Neural crest cell (in vitro differentiated cells): ENCODE measurements at regions not wholly inside any gene's neighbourhood (a gene's known extent, or its start where the extent isn't known, plus 50 kb on each side); places are given as distances from the start of the nearest gene placed in this dataset.

Experiments
- DNase-seq: peaks from one replicate; pipeline ENCODE4 v3.0.0; 2021; ENCODE audit warnings: low read depth, mixed read lengths, low spot score
- H3K27ac Mint-ChIP-seq: one replicate; pipeline ENCODE4 v1.8.0; 2021; ENCODE audit warnings: mild to moderate bottlenecking, mixed read lengths; ENCODE audit not compliant: unreplicated experiment
- H3K27me3 Mint-ChIP-seq: 2 replicates; pipeline ENCODE4 v1.8.0; 2021; ENCODE audit warnings: low read depth, mild to moderate bottlenecking, mixed read lengths
- H3K36me3 Mint-ChIP-seq: 2 replicates; pipeline ENCODE4 v1.8.0; 2021; ENCODE audit warnings: low read depth, mild to moderate bottlenecking, mixed read lengths
- H3K4me1 Mint-ChIP-seq: 2 replicates; pipeline ENCODE4 v1.8.0; 2021; ENCODE audit warnings: mixed read lengths
- H3K4me3 Mint-ChIP-seq: one replicate; pipeline ENCODE4 v1.8.0; 2021; ENCODE audit warnings: mild to moderate bottlenecking, mixed read lengths
- H3K9me3 Mint-ChIP-seq: 2 replicates; pipeline ENCODE4 v1.8.0; 2021; ENCODE audit warnings: mixed read lengths
- TF ChIP-seq, protein P1 (sequence below): fragments of 200-600 bp; sonication (generic); conservative IDR thresholded peaks from 2 replicates; pipeline ENCODE4 v1.5.0; 2021; ENCODE audit warnings: antibody characterized with exemption, mild to moderate bottlenecking

GRCh38 chr4:178481564-178481963, 1039.3 kb upstream of the AGA start:
- TF ChIP-seq, protein P1, sequence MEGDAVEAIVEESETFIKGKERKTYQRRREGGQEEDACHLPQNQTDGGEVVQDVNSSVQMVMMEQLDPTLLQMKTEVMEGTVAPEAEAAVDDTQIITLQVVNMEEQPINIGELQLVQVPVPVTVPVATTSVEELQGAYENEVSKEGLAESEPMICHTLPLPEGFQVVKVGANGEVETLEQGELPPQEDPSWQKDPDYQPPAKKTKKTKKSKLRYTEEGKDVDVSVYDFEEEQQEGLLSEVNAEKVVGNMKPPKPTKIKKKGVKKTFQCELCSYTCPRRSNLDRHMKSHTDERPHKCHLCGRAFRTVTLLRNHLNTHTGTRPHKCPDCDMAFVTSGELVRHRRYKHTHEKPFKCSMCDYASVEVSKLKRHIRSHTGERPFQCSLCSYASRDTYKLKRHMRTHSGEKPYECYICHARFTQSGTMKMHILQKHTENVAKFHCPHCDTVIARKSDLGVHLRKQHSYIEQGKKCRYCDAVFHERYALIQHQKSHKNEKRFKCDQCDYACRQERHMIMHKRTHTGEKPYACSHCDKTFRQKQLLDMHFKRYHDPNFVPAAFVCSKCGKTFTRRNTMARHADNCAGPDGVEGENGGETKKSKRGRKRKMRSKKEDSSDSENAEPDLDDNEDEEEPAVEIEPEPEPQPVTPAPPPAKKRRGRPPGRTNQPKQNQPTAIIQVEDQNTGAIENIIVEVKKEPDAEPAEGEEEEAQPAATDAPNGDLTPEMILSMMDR: no peak
- Mint-ChIP-seq H3K27ac (no peak overlapping the region), H3K36me3 (no peaks in the 10 kb centered on the region), H3K9me3 (no peaks in the 10 kb centered on the region), H3K27me3 (no peaks in the 10 kb centered on the region), H3K4me1 (no peaks in the 10 kb centered on the region), H3K4me3 (no peak overlapping the region)
- no peak for DNase-seq

DNA sequence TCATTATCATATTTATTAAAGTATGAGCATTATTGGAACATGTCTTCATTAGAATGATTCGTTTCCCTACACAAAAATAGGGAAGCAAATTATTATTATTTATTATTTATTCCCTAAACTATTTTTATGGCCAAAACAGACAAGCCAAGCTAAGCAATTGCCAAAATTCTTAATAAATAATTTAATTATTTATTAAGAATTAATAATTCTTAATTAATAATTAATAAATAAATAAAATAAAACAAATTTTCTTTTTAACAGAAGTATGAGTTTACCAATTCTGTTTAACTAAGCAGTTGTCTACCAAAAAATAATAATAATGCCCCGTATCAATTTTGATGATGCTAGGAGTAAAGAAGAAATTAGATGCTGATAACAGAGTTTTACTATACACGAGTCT, 1080.8 kb upstream of the AGA start:
- TF ChIP-seq, protein P1: no peak
- H3K27me3 Mint-ChIP-seq: no peaks in the 10 kb centered on the region
- no peak overlapping the region for H3K27ac Mint-ChIP-seq
- DNase-seq: no peak
- no peaks in the 10 kb centered on the region for H3K9me3 Mint-ChIP-seq
- no peak overlapping the region for H3K4me3 Mint-ChIP-seq
- H3K4me1 Mint-ChIP-seq: no peaks in the 10 kb centered on the region
- no peaks in the 10 kb centered on the region for H3K36me3 Mint-ChIP-seq

DNA sequence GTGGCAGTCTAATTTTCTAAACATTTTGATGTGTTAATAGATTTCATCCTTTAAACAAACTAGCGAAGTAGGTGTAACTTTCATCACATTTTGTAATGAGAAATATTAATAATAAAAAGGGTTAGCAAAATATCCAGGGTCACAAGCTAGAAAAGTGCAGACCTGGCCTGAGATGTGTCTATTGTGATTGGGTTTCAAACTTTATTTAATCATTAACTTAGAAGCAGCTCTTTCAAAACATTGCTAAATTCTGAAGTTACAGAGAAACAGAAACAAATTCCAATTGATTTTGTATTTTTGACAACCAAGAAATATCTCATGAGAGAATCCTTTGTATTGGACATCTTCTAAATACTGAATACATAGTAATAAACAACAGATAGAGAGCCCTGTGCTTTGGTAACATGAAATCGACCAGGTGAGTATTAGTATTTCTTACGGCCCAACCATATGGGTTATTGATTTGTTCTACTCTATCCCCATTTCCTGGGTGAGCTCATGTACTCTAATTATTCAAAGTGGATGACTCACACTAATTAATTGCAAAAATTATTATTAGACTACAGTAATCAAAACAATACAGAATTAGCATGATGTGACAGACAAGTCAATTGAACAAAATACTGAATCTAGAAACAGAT, 1093.8 kb upstream of the AGA start:
- no peaks in the 10 kb centered on the region for H3K4me1 Mint-ChIP-seq
- no peak overlapping the region for H3K4me3 Mint-ChIP-seq
- peaks cover 7% of the 10 kb centered on the region for H3K9me3 Mint-ChIP-seq
- TF ChIP-seq, protein P1: no peak
- no peaks in the 10 kb centered on the region for H3K27me3 Mint-ChIP-seq
- H3K27ac Mint-ChIP-seq: no peak overlapping the region
- no peak for DNase-seq
- no peaks in the 10 kb centered on the region for H3K36me3 Mint-ChIP-seq

- Mint-ChIP-seq H3K4me1 (no peaks in the 10 kb centered on the region), H3K27ac (no peak overlapping the region), H3K27me3 (no peaks in the 10 kb centered on the region), H3K9me3 (no peaks in the 10 kb centered on the region), H3K36me3 (no peaks in the 10 kb centered on the region), H3K4me3 (no peak overlapping the region)
- no peak for DNase-seq
- TF ChIP-seq, protein P1: no peak
These were observed 1111.0 kb upstream of the AGA start for GRCh38 chr4:178553201-178553600.

DNA sequence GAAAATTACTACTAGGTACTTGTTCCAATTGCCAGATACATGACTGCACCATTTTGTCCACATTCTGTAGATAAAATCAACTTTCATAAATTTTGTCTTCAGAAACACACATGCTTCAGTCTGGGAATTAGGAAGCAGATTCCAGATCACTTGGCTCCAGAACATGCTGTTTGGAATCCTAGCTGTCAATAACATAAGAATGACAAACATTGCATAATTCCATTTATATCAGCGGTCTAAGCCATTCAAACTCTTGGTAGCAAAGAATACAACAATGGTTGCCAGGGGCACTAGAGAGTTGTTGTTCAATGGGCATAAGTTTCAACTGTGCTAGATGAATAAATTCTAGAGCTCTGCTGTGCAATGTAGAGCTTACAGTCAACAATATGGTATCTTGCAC, 1112.1 kb upstream of the AGA start:
- Mint-ChIP-seq H3K27ac (no peak overlapping the region), H3K27me3 (no peaks in the 10 kb centered on the region), H3K36me3 (no peaks in the 10 kb centered on the region), H3K4me3 (no peak overlapping the region), H3K4me1 (no peaks in the 10 kb centered on the region), H3K9me3 (no peaks in the 10 kb centered on the region)
- TF ChIP-seq, protein P1: no peak
- DNase-seq: no peak
